ENCODE measurements at regions not wholly inside any gene's neighbourhood (a gene's known extent, or its start where the extent isn't known, plus 50 kb on each side); places are given as distances from the start of the nearest gene placed in this dataset.
"Not testable (repeated sequence)": the region's sequence is repeated elsewhere in the genome, so short reads cannot be mapped to it uniquely, and the experiment has no call there.

DNA sequence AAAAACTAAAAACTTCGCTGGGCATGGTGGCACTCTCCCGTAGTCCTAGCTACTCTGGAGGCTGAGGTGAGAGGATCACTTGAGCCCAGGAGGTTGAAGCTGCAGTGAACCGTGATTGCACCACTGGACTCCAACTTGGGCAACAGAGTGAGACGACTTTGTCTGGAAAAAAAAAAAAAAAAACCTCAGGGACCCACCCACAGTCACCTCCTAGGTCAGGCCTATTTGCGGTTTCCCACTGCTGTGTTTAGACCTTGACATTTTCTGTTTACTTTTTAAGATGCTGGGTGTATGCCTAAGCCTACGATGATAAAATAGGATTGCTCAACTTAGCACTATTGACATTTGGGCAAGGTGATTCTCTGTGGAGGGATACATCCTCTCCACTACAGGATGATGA lies 197.4 kb upstream of the TBL1X start:
- DNase-seq (ENCODE audit: low read depth in 4 of 4, low spot score in 1 of 4), result no peak

DNA sequence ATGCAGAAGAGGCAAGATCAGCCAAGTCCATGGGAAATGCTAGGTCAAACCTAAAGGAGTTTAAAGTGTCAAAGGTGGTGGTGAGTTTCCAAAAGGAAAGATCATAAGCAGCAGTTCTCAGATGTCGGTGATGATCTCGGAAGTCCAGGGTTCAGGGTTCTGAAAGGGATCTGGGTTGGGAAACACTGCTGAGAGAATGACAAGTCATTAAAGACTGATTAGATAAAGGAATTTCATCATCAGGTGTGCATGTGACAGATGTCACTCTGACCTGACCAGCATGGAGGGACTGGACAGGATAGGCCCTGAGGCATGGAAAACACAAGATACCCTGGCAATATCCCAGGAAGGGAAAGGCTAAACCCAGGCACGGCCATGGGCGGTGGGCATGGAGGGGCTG lies 195.7 kb upstream of the TBL1X start:
- DNase-seq (ENCODE audit: low read depth in 4 of 4, low spot score in 1 of 4), result no peak

DNA sequence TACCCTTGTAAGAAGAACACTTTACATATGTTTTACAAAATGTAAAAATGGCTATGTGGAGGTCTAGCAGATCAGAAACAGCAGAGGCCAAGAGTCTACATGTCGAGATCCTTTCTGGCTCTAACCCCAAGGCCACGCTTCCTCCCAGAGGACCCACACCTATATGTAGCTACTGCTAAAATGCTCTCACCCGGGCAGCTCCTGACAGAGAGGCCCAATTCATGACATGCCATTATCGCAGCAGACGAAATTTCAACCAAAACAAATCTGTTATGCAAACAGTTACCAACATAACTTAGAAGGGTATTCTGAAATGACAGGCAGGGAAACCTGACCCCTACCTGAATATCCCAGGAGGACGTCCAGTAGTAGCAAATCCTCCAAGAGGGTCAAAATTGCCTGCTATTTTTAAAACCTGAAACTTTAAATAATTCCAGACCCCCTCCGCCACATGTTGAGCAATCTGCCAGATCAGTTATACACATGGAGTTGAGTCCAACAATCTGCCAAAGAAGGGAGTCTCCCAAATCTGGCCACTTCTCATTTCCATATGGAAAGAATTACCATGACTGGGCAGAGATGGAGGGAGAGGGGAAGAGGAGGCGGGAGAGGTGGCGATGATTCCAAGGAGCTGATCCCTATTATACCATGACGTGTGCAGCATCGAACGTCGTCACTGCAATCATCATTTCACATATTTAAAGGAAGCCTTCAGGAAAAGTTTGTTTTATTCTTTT lies 192.9 kb upstream of the TBL1X start:
- no peak for DNase-seq (ENCODE audit: low read depth in 4 of 4, low spot score in 1 of 4)

DNA sequence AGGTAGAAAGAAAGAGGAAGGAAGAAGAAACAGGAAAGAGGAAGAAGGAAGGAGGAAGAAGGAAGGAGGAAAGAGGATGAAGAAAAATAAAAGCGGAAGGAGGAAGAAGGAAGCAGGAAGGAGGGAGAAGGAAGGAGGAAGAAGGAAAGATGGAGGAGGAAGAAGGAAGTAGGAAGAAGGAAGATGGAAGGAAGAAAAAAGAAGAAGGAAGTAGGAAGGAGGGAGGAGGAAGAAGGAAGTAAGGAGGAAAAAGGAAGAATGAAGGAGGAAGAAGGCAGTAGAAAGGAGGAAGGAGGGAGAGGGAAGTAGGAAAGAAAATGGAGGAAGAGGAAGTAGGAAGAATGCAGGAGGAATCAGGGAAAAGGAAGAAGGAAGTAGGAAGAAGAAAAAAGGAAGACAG lies 191.1 kb upstream of the TBL1X start:
- no peak for DNase-seq (ENCODE audit: low read depth in 4 of 4, low spot score in 1 of 4)

DNA sequence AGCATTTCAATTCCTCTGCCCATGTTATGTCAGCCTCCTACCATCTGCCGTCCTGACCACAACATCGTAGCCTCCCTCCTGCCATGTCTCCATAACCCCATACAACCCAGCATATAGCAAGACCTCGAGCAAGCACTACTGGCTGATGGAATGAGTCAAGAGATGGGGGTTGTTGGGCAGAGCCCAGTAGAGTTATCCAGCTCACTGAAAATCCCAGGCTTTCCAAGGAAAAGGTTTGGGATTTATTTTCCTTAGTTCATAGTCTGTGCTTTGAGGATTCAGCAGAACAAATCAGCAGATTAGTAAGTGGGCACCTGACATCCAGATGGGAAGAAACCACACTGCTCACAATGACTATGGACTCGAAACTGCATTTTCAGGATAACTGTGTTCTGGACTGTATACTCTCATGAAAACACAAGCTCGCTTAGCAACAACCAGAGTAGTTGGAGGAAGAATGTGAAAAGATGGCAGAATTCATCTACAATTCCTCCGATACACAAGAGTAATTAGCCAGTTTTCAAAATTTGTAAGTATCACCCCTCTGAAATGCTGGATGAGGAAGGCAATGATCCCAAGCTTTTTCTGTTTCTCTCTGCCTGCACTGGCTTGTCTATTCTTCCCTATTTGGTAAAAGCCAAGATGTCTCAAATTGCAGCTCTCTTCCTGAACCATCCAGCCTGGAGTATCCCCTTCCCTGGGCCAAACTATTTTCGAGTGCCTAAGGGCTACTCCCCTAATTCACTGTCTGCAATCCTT lies 186.2 kb upstream of the TBL1X start:
- DNase-seq (ENCODE audit: low read depth in 4 of 4, low spot score in 1 of 4), result no peak

DNA sequence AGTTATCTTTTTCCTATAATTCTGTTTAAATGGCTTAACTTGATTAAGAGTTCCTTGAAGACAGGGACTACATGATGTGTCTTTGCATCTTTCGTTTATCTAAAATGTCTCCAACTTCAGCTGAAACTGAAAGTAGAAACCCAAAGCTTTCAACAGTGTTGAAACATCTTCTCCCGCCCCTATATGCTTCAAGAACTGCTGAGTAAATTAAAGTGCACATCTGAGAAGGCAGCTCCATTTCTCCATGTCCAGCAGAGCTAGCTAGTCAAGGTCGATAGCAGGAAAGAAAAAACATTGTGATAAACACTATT lies 185.7 kb upstream of the TBL1X start:
- DNase-seq (ENCODE audit: low read depth in 4 of 4, low spot score in 1 of 4), result no peak

DNA sequence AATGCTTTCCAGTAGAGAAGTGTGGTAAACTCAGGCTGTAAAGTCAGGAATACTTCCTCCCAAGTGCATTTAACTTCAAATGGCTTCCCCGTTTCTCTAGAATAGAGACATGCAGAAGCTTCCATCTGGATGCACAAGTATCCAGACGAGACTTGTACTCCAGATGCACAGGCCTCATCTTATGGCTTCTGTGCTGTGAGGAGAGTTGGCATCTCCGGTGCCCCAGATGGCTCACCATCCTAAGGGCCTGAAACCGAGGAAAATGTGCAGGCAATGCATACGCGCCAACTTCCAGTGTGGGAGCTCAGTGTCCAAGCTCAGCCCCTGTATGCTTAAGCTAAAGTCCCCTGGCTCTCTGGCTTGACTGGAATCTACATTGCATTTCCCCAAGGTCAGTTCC lies 184.0 kb upstream of the TBL1X start:
- no peak for DNase-seq (ENCODE audit: low read depth in 4 of 4, low spot score in 1 of 4)

DNA sequence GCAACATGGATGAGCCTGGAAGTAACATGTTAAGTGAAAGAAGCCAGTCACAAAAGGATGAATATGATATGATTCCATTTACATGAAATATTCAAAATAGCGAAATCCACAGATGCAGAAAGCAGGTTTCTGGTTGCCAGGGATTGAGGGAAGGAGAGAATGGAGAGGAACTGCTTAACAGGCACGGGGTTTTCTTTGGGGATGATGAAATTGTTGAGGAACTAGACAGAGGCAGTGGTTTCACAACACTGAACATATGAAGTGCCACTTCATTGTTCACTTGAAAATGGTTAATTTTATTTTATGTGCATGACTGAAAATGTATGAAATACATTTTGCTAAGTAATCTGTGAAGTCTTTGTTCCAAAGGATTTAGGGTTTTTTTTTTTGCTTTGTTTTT lies 182.5 kb upstream of the TBL1X start:
- no peak for DNase-seq (ENCODE audit: low read depth in 4 of 4, low spot score in 1 of 4)

DNA sequence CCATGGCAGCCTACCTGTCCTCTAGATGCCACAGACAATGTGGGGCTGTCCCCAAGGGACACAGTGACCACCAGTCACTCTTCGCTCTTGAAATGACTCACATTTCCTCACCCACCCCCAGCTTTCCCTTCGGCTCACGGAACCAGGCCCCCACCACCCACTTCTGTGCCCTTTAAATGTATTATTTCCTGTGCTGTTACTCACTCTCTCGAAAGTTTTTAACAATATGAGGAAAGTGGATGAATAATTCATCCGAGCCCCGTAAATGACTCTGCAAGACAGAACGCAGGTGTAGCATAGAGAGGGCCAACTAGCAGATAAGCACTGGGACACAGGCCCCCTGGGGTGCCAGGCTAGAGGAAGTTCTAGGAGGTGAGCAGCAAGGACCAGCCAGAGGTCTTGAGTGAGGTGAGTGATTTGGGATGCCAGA lies 179.5 kb upstream of the TBL1X start:
- DNase-seq (ENCODE audit: low read depth in 4 of 4, low spot score in 1 of 4), result peak; percentile 10 to 55 (median 42)

DNA sequence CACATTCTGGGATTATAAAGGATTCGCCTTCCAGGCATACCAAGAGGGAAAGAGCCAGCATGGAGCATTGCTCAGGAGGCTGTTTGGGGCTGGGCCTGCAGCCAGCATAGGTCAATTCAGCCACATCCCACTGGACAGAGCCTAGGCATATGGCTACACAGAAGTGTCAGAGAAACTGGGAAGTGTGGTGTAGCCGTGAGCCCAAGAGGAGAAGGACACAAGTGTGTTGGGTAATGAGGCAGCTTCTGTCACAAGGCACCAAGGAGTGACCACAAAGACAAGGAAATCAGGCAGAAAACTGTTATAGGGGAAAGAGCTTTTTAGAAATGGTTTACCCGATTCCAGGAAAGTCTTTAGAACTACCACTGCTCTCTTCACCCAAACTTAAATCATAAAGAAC lies 178.6 kb upstream of the TBL1X start:
- DNase-seq (ENCODE audit: low read depth in 4 of 4, low spot score in 1 of 4), result no peak

DNA sequence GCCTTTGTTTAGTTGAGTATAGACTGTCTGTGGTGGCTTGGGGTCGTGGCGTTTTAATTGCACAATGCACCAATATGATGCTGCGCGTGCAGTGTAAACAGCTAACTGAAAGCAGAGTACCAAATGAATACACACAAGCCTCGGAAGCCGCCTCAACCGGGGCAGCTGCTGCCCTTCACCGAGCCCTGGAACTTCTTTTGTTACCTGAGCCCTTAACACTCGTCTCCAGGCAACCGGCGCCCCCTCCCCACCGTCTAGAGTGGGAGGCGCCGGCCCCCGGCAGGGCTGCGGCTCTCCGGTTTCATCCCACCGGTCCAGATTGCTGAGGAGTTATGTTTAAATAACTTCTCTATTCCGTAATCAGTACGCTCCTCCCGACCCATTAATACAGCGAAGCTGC lies 173.2 kb upstream of the TBL1X start:
- no peak for DNase-seq (ENCODE audit: low read depth in 4 of 4, low spot score in 1 of 4)

DNA sequence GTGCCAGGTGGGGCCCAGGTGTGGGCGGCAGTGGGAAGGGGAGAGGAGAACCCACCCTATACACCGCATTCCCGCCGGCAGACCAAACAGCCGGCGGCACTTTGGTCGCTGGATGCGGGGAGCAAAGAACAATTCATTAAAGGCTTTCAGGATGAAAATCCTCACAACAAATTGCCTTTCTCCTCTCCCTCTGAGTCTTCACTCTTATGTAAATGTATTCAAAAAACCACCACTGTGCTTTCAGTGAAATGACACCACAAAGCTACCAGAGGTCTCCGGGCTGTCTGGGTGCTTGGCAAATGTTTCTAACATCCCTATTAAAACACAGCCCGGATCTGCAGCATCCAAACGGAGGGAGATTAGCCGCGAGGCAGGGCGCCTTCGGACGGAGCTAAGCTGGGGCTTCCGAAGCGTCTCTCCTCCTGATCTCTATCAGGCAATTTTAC lies 171.8 kb upstream of the TBL1X start:
- no peak for DNase-seq (ENCODE audit: low read depth in 4 of 4, low spot score in 1 of 4)

DNA sequence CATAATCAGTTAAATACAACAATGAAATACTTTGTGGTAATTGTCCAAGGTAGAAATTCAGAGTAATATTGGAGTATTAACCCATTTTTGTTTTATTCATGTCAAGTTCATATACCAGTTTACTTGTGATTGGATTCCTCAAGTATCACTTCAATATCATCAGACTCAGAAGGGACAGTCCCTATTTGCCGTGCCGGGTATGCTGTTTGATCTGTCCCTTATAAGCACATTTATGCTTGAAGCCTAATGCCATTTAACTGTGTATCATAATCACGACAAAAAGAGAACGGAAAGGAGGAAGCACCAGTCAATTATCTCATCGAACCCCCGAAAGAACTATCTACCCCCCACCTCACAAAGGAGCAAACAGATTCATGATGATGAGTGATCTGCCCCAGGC lies 171.0 kb upstream of the TBL1X start:
- DNase-seq (ENCODE audit: low read depth in 4 of 4, low spot score in 1 of 4), result no peak

DNA sequence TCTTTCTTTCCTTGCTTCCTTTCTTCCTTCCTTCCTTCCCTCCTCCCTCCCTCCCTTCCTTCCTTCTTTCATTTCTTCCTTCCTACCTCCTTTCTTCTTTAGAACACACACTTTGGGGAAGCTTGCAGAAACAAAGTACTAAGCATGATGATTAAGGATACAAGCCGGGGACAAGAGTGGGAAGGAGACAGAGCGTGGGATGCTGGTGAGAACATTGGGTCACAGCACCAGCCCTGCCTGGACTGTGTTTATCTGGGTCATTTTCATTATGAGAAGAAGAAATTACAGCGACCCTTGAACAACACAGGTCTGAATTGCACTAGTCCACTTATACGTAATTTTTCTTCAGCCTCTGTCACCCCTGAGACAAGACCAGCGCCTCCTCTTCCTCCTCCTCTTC lies 169.3 kb upstream of the TBL1X start:
- DNase-seq (ENCODE audit: low read depth in 4 of 4, low spot score in 1 of 4), result no peak

DNA sequence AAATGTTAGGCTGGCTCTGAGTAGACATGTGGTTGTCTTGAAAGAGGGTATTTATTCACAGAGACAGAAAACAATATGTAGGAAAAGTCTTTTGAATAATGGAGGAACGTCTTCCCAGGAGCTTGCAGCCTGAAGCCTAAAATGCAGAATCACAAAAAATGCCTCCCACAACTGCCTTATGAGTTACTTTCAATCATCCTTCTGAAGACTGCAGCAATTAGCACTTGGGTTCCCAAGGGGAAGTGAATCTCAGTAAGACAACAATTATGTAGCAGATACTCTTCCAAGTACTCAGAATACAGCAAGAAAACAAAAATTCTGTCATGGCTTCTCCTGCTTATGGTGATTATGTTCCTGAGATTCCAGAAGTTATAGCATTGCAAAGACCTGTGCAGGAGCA lies 166.6 kb upstream of the TBL1X start:
- DNase-seq (ENCODE audit: low read depth in 4 of 4, low spot score in 1 of 4), result no peak

DNA sequence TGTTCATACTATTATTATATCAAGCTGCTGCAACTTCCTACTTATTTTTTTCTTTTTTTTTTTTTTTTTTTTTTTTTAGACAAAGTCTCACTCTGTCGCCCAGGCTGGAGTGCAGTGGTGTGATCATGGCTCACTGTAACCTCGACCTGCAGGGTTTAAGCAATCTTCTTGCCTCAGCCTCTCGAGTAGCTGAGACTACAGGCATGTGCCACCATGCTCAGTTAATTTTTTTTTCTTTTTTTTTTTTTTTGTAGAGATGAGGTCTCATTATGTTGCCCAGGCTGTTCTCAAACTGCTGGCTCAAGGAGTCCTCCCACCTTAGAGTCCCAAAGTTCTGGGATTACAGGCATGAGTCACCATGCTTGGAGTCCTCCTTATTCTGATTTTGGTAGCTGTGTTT lies 165.2 kb upstream of the TBL1X start:
- not testable (repeated sequence) for DNase-seq (ENCODE audit: low read depth in 4 of 4, low spot score in 1 of 4)

DNA sequence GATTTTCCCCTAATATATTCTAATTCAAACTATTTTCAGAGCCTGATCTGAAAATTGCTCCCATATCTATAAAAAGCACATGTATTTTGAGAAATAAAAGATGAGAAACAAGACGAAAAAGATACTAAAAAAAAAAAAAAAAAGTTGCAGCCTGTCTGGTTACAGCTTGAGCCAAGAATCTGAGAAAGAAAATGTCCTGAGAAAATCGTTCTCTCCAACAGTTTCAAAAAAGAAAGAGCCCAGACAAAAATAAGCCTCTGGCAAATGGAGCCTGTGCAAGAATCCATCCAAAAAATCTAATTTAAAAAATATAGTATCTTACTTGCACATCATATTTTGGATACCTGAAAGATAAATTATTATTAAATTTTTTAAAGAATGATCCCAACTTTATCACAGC lies 163.0 kb upstream of the TBL1X start:
- no peak for DNase-seq (ENCODE audit: low read depth in 4 of 4, low spot score in 1 of 4)

DNA sequence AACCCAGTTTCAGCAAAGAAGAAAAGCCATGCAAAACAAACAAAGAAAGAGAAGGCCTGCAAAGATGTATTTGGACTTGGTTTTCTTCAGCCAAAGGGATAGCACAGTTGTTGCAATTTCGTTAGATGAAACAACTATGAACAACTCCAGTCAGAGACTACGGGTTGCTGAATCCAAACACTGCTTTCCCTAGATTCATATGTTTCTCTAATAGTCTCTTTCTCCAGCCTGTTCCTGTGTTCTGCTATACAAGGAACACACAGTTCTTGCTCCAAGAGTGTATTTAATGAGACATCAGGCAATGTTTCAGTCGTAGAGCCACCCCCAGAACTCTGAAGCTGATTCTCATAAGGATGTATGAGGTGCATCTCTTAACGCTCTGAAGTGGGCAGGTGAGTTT lies 162.5 kb upstream of the TBL1X start:
- DNase-seq (ENCODE audit: low read depth in 4 of 4, low spot score in 1 of 4), result no peak

DNA sequence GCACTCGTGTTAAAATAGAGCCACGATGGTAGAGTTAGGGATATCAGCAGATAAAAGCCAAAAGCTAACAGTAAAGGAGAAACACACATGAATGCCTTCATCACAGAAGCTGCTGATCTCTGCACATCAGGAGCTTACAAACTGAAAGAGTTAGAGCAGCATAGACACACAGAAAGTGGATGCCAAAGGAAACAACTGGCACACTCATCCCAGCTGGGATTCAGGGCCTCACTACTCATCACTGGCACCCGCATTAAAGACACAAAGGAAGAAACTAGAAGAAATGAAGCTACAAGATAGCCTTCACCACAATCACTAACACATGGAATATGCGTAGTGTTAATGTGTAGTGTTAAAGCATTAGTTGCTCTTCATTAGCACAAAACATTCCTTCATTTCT lies 156.4 kb upstream of the TBL1X start:
- DNase-seq (ENCODE audit: low read depth in 4 of 4, low spot score in 1 of 4), result no peak

DNA sequence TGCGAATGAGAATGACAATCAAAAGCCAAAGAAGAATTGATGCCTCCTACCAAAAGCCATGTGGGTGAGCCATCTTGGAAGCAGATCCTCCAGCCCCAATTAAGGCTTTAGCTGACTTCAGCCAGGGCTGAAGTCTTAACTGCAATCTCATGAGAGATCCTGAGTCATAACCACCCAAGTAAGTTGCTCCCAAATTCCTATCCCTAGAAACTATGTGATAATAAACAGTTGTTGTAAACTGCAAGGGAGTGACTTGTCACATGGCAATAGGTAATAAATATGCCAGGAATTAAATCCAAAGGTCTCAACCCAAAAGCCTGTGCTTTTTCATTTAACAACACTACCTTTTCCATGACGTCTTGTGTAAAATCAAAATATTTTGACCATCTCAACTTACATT lies 154.2 kb upstream of the TBL1X start:
- no peak for DNase-seq (ENCODE audit: low read depth in 4 of 4, low spot score in 1 of 4)

DNA sequence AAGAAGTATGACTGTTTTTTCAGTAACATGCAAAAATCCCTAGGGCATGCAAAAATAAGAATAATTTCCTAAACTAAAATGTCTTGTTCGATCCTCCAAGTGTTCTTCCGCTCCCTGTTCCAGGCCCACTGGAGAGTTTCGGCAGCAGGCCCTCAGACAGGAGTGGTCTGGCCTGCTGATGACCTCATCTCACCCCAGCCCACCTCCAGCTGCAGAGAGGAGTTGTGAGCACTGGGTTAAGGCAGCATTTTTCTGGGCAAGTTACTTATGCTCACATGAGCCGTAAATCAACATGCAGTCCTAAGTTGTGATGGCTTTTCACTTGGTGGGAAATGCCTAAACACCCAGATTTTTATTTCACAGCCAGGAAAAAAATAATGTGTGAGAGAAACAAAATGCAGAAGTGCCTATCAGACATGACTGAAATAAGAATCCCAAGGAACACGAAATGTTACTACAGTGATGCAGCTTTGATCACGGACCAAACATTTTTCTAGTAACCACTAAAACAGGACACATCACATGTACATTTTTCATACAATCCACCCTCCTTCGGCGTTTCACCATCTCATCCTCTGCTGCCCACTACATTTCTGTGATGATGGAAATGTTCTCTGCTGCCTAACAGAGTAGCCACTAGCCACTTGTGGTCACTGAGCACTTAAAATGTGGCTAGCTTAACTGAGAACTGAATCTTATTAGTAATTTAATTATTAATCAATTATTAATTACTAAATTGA lies 153.3 kb upstream of the TBL1X start:
- DNase-seq (ENCODE audit: low read depth in 4 of 4, low spot score in 1 of 4), result no peak
